NCI-H1694 (cell line): ENCODE measurements at regions not wholly inside any gene's neighbourhood (a gene's known extent, or its start where the extent isn't known, plus 50 kb on each side); places are given as distances from the start of the nearest gene placed in this dataset.
"Not testable (repeated sequence)": the region's sequence is repeated elsewhere in the genome, so short reads cannot be mapped to it uniquely, and the experiment has no call there.

ENCODE experiments used
- DNase-seq: peaks from one replicate; lab custom pipeline; 2025; lab: John Stamatoyannopoulos, UW

DNA sequence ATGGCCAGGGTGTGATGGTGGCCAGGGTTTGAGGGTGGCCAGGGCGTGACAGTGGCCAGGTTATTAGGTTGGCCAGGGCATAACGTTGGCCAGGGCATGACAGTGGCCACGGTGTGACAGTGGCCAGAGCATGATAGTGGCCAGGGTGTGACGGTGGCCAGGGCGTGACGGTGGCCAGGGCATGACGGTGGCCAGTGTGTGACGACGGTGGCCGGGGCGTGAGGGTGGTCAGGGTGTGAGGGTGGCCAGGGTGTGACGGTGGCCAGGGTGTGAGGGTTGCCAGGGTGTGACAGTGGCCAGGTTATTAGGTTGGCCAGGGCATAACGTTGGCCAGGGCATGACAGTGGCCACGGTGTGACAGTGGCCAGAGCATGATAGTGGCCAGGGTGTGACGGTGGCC, 642.8 kb downstream of the TBC1D22A start:
- not testable (repeated sequence) for DNase-seq

GRCh38 chr22:47402876-47403525, 640.6 kb downstream of the TBC1D22A start:
- DNase-seq: no peak

- no peak for DNase-seq
Measured at GRCh38 chr22:47401976-47402770, 639.7 kb downstream of the TBC1D22A start.

DNA sequence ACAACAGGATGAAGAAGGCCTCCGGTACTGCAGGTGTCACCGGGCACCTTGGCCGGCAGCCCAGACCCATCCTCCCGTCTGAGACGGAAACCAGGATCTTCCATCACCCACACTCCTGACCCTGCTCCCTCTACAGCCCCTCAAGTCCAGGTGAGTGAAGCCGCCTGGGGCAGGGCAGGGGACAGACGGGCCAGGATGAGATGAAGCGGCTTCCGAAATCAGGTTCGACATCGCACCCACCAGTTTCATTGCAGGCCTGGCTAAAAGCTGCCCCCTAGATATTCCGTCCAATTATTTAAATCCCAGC, 639.1 kb downstream of the TBC1D22A start:
- DNase-seq: no peak

- no peak for DNase-seq
Measured at GRCh38 chr22:47400701-47401591, 638.5 kb downstream of the TBC1D22A start.

GRCh38 chr22:47400131-47400530, 637.7 kb downstream of the TBC1D22A start:
- DNase-seq: not testable (repeated sequence)

DNA sequence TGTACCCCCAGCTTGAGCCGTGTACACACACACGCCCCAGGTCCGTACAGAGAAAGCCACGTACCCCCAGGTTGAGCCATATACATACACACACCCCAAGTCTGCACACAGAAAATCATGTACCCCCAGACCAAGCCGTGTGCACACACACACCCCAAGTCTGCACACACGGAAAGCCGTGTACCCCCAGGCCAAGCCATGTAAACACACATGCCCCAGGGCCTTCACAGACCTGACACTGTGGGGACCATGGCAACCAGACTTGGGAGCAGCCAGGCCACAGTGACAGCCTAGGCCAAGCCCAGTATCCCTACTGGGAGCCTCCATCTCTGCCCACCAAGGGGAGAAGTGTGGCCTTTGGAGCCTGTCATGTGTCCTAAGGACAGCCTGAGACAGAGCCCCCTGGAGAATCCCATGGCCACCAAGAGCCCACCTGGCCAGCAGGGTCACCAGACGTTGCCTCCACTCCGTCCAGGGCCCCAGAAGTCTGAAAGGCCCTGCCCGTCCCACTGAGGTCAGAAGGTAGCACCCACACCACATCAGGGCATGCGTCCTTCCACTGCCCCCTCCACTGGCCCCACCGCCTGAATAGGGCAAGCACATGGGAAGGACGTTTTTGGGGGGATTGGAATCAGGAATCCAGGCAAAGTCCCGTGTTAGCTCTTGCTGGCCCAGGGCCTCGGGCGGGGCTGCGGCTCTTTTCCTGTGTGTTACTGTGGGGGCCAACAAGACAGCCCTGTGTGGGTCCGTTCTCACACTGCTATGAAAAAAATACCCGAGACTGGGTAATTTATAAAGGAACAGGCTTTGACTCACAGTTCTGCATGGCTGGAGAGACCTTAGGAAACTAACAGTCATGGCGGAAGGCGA, 636.7 kb downstream of the TBC1D22A start:
- DNase-seq: no peak

DNA sequence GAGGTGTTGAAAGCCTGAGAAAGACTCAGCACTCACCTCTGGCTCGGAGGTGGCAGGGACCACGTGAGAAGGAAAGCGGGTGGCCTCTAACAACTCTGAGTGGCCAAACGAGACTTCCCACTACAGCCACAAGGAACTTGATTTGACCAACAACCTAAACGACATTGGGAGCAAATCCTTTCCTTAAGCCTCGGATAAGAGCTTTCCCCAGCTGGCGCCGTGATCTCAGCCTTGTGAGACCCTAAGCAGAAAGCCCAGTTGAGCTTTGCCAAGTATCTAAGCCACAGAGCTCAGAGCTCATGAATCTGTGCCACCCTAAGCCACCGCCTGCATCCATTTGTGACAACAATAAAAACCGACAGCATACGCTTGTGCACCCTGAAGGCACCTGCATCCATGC, 636.0 kb downstream of the TBC1D22A start:
- DNase-seq: no peak

GRCh38 chr22:47397673-47398072, 635.2 kb downstream of the TBC1D22A start:
- no peak for DNase-seq

DNA sequence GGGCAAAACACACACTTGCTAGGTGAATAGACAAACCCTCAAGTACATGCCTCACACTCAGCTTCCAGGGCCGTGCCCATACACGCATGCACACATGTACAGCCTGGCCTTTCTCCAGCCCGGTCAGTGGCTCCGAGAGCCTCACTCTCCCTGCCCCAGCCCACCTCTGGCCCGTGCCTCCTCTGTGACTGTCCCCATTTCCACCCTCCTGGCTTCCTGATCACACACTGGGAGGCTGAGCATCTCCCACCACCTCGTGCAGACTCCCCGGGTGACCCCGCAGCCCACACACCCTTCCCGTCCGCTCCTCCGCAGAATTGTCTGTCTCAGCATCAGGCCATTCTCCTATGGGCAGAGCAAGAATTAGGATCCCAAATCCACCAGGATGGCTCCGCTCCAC, 634.1 kb downstream of the TBC1D22A start:
- no peak for DNase-seq

DNA sequence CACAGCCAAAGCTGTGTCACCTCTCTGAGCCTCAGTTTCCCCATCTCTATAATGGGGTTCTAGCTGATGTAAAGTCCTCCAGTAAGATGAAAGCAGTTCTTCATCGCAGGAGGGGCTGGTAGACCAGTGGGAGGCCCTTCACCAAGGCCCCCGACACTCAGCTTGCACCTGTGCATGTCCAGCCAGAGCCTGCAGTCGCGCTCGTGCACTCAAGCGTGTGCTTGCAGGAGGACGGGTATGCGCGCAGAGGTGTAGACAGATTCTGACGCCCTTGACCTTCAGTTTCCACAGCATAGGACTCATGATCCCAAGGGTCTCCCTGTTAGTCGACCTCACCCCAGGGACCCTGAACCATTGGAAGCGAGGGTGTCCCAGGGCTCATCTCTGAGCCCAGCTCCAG, 633.7 kb downstream of the TBC1D22A start:
- DNase-seq: no peak

GRCh38 chr22:47395481-47395880, 633.0 kb downstream of the TBC1D22A start:
- no peak for DNase-seq

DNA sequence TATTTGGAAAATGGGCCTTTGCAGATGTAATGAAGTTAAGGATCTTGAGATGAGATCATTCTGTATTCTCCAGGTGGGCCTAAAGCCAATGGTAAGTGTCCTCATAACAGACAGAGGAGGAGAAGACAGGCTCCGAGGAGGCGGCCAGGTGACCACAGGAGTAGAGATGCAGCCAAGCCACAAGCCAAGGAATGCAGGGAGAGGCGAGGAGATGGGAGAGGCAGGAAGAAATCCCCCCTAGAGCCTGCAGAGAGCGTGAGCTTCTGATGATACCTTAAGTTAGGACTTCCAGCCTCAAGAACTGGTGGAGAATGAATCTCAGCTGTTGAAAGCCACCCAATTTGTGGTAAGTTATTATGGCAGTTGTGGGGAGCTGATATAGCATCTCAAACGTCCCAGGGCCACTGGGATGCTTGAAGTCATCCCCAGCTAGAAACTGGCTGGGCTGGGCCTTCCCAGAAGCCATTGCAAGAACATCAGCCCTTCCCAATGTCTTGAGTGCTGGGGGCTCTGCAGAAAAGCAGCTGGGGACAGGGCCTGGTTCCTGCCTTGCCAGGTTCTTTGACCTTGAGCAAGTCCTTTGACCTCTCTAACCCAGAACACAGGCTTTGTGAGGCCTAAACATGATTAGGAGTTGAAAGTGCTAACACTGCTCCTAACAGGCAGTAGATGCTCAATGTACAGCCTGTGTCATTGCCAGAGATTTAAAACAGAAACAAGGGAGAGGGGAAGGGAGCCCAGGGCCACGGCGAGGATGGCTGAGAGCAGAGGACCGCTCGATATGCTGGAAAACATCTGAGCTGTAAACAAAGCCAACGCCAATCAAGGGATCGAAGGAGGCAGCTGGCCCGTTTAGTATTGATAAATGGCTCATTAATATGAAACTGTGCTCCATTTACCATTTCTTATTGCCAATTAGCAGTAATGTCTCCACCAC, 632.3 kb downstream of the TBC1D22A start:
- DNase-seq: no peak

GRCh38 chr22:47393191-47393590, 630.7 kb downstream of the TBC1D22A start:
- DNase-seq: no peak

- no peak for DNase-seq
Measured at GRCh38 chr22:47392729-47393128, 630.3 kb downstream of the TBC1D22A start.

DNA sequence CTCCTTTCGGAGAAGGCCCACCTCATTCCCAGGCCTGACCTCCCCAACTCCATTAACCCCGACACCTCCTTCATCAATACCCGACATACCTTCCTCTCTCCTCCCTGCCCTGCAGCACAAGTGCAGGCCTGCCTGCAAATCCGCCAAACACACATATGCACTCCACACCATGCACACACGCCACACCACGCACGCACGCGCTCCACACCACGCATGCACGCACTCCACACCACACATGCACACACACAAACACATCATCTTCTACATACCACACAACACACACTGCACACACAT, 629.6 kb downstream of the TBC1D22A start:
- DNase-seq: no peak

DNA sequence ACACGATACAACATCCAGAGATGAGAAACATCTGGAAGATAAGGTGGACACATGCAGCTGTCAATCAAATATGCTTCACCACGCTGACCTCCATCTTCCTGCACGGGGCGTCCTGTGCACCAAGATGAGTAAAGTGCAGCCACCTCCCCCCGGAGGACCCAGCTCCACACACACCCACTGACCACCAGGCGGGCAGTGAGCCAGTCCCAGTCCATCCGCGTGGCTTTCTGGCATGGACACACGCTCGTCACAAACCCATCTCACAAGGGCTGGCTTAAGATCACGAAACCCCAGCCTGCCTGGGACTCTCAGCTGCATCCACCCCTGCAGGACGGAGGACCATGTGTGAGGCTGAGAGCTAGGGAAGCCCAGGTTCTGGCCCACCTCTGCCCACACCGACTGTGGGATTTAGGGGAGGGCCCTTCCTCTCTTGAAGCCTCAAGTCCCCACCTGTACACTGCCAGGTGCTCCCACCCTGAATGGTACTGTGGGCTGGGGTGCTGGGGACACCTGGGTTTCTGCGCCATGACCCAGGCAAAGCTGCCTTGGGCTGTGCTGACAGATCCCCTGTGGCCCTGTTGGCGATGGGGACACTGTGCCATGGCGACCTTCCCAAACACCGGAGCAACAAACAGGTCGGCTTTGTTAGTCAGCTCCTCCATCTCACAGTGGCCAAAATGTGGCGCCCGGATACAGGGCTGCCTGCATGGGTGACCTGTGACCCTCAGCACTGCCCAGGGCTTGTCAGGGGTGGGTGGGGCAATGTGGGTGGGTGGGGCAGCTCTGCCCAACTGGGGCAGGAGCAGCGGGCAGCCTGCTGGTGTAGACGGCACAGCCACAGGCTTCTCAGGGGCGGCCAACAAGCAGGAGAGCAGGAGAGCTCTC, 629.0 kb downstream of the TBC1D22A start:
- no peak for DNase-seq

- DNase-seq: no peak
Measured at GRCh38 chr22:47390026-47390970, 627.8 kb downstream of the TBC1D22A start.

DNA sequence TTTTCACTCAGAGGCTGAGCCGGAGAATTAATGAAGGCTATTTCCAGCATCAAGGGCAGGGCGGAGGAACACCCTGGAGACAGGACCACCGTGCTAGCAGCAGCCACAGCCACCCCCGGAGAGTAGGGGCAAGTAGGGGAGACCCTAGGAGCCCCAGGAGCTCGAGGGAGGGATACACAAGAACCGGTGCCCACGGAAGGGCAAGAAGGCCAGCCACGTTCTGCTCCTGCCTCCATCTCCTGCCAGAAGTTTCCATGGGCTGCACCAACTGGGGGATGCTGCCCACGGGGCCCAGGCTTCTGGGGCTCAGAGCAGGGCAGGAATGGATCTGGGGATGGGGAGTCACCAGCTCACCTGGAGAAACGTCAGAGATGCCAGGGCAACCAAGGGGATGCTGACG, 626.8 kb downstream of the TBC1D22A start:
- no peak for DNase-seq
